HG02870 (cell line): ENCODE measurements at regions not wholly inside any gene's neighbourhood (a gene's known extent, or its start where the extent isn't known, plus 50 kb on each side); places are given as distances from the start of the nearest gene placed in this dataset.

Experiments used
- ATAC-seq: cut with Tn5 transposase; IDR thresholded peaks from one replicate; pipeline ENCODE4 v1.9.1; 2021; ENCODE audit warnings: mild to moderate bottlenecking, moderate library complexity; ENCODE audit not compliant: unreplicated experiment

DNA sequence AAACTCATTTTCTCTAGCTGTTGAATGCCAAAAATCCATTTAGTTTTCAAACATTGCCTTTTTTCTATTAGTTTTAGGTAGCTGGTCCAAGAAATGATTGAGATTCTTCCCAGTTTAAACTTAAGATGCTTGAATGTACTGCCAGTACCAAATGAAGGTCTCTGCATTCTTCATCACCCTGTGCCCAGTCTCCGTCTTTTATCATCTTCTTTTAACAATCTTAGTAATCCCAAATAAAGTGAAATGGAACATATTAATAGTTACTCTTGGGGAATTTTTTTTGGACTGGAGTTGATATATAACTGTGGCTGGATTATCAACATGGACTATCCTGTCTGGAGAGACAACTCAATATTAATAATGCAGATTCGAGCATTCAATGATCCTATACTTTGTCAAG is 54.1 kb upstream of the PCED1B start:
- no peak for ATAC-seq

DNA sequence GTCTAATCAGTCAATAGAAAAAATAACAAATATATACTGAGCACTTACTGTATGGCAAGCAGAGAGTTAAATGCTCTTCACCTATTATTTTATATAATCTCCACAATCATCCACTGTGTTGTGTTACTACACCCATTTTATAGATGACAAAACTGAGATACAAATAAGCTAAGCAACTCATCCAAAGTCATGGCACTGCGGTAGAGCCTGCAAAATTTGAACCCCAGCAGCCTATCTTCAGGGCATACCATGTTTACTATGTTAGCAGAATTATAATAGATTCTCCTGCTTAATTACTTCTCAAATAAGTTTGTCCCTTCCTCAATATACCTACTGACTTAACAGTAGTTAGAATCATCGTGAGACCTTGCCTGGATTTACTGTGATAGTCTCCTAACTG is 53.6 kb upstream of the PCED1B start:
- no peak for ATAC-seq

DNA sequence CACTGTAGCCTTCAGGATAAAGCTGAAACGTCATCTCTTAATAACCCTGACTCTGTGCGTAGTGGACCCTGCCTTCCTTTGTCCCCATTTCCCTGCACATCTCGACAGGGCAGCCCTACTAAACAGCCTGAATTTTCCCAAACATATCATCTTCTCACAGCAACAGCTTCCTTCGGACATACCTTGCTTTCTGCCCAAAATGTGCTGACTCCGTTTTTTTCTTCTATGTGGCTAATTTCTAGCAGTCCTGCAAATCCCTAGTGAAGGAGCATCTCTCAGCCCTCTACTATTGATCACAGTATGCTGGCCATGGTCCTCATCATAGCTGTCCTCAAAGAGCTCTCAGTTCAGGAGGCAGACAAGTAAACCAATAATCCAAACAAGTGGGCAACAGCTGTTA is 53.1 kb upstream of the PCED1B start:
- ATAC-seq, result no peak
